Tibial nerve (tissue), 4 donors: ENCODE measurements at regions not wholly inside any gene's neighbourhood (a gene's known extent, or its start where the extent isn't known, plus 50 kb on each side); places are given as distances from the start of the nearest gene placed in this dataset.

Experiments
- DNase-seq, 2 donors: peaks; one replicate each; pipeline ENCODE4 v3.0.0-alpha.2; 2019; ENCODE audit warnings: low spot score in 2 of 2
- H3K27ac ChIP-seq, 4 donors: fragments of 200-600 bp; sonication (generic) in 3 of 4; one replicate each; pipeline ENCODE4 v1.5.1; 2017 to 2019; ENCODE audit warnings: mild to moderate bottlenecking in 1 of 4
- H3K27me3 ChIP-seq, 2 donors: fragments of 200-600 bp; sonication (generic) in 1 of 2; one replicate each; pipeline versions ENCODE4 v1.5.1 to v1.6.0; 2017 to 2019
- H3K36me3 ChIP-seq, 3 donors: fragments of 200-600 bp; sonication (generic); one replicate each; pipeline ENCODE4 v1.5.1; 2018 to 2019
- H3K4me1 ChIP-seq, 4 donors: fragments of 200-600 bp; sonication (generic) in 3 of 4; one replicate each; pipeline ENCODE4 v1.5.1; 2017 to 2019
- H3K4me3 ChIP-seq, 4 donors: fragments of 200-600 bp; sonication (generic) in 3 of 4; one replicate each; pipeline ENCODE4 v1.5.1; 2017 to 2019; ENCODE audit warnings: mild to moderate bottlenecking in 1 of 4, moderate library complexity in 1 of 4
- H3K9me3 ChIP-seq, 4 donors: fragments of 200-600 bp; sonication (generic) in 3 of 4; one replicate each; pipeline ENCODE4 v1.5.1; 2017 to 2019
- EP300 ChIP-seq, 2 donors: sonication (generic); formaldehyde crosslinking; IDR thresholded peaks; one replicate each; pipeline ENCODE4 v1.6.1; 2017; ENCODE audit warnings: antibody characterized with exemption in 2 of 2, mild to moderate bottlenecking in 1 of 2
- POLR2A ChIP-seq, 2 donors: fragments of 450-650 bp; IDR thresholded peaks; one replicate each; pipeline ENCODE4 v1.6.1; 2017; ENCODE audit warnings: antibody characterized with exemption in 2 of 2, mild to moderate bottlenecking in 2 of 2, moderate library complexity in 2 of 2
- WGBS, 2 donors: methylation state at CpG; one replicate each; pipeline ENCODE4 v1.1.5; 2018; 5-methylcytosine and 5-hydroxymethylcytosine counted together
- TF ChIP-seq, protein P1 (sequence below), 5 experiments: fragments of 200-600 bp in 3 of 5; fragments of 450-650 bp in 2 of 5; sonication (generic) in 3 of 5; IDR thresholded peaks; one replicate each; pipeline ENCODE4 v1.5.1; 2016 to 2019; ENCODE audit warnings: antibody characterized with exemption in 5 of 5, mild to moderate bottlenecking in 3 of 5, moderate library complexity in 2 of 5

DNA sequence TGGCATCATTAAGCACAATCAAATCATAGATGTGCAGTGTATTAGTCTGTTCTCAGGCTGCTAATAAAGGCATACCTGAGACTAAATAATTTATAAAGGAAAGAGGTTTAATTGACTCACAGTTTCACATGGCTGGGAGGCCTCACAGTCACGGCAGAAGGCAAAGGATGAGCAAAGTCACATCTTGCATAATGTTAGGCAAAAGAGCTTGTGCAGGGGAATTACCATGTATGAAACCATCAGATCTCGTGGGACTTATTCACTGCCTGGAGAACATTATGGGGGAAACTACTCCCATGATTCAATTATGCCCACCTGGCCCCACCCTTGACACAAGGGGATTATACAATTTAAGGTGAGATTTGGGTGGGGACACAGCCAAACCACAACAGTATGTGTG, 245.2 kb upstream of the DACH1 start:
- H3K9me3 ChIP-seq, result no peaks in the 10 kb centered on the region
- no peak for TF ChIP-seq POLR2A (IDR thresholded peaks at IDR 0.05)
- TF ChIP-seq EP300 (IDR thresholded peaks at IDR 0.05), result no peak
- TF ChIP-seq, protein P1, sequence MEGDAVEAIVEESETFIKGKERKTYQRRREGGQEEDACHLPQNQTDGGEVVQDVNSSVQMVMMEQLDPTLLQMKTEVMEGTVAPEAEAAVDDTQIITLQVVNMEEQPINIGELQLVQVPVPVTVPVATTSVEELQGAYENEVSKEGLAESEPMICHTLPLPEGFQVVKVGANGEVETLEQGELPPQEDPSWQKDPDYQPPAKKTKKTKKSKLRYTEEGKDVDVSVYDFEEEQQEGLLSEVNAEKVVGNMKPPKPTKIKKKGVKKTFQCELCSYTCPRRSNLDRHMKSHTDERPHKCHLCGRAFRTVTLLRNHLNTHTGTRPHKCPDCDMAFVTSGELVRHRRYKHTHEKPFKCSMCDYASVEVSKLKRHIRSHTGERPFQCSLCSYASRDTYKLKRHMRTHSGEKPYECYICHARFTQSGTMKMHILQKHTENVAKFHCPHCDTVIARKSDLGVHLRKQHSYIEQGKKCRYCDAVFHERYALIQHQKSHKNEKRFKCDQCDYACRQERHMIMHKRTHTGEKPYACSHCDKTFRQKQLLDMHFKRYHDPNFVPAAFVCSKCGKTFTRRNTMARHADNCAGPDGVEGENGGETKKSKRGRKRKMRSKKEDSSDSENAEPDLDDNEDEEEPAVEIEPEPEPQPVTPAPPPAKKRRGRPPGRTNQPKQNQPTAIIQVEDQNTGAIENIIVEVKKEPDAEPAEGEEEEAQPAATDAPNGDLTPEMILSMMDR (IDR thresholded peaks at IDR 0.05), result no peak
- H3K4me1 ChIP-seq, result no peaks in the 10 kb centered on the region
- no peaks in the 10 kb centered on the region for H3K36me3 ChIP-seq
- no peak overlapping the region for H3K27ac ChIP-seq
- 84 to 87% methylated on average over 2 of the region's 2 CpGs for WGBS, 2 donors
- H3K4me3 ChIP-seq, result no peak overlapping the region
- no peak for DNase-seq
- H3K27me3 ChIP-seq, result no peaks in the 10 kb centered on the region

DNA sequence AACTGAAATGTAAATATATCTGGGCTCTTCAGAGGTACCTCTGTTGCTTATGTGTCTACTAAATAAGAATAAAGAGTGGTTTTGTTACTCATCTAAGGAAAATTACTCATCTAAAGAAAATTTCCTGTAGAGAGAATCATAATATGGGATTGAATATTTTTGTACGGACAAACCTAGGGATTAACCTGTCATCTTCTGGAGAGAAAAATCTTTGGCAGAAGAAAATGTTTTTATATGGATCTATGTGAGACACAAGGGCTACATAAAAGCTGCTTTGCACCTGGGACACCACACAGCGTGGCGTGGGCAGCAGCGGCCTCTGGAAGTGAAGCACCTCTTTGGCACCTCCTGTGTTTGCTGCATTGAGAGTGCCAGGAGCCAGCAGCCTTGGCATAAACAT, 242.9 kb upstream of the DACH1 start:
- Histone ChIP-seq H3K4me1 (no peaks in the 10 kb centered on the region), H3K27me3 (no peaks in the 10 kb centered on the region), H3K27ac (no peak overlapping the region), H3K4me3 (no peak overlapping the region), H3K36me3 (no peaks in the 10 kb centered on the region), H3K9me3 (no peaks in the 10 kb centered on the region)
- no peak for TF ChIP-seq EP300 (IDR thresholded peaks at IDR 0.05)
- WGBS, 2 donors, result 79 to 85% methylated on average over 4 of the region's 4 CpGs
- DNase-seq, result no peak

DNA sequence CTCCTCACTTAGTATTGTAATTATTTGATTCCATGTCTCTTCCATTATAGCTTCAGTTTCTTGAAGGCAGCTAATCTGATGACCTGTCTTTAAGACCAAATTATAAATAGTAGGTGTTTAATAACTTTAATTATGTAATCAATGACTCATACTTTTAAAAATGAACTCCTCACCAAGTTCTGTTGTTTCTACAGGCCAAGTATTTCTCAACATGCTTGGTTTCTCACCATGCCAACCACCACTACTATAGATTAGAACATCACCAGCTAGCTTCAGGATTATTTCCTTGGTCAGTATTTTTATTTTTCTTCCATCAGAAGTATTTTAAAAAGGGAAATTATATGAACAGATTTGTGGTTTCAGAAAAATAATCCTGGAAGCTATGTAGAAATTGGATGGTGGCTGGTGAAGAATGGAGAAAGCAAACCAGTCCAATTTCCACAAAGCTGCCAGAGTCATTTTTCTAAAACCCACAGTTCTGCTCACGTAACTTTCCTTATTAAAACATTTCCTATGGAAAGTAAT, 237.7 kb upstream of the DACH1 start:
- no peak overlapping the region for H3K27ac ChIP-seq
- DNase-seq, result no peak
- H3K4me3 ChIP-seq, result no peak overlapping the region
- TF ChIP-seq, protein P1 (IDR thresholded peaks at IDR 0.05), result no peak
- TF ChIP-seq EP300 (IDR thresholded peaks at IDR 0.05), result no peak
- no peaks in the 10 kb centered on the region for H3K27me3 ChIP-seq
- no peaks in the 10 kb centered on the region for H3K9me3 ChIP-seq
- no peaks in the 10 kb centered on the region for H3K4me1 ChIP-seq
- no peaks in the 10 kb centered on the region for H3K36me3 ChIP-seq
- 80 to 84% methylated on average over 1 of the region's 1 CpG for WGBS, 2 donors

DNA sequence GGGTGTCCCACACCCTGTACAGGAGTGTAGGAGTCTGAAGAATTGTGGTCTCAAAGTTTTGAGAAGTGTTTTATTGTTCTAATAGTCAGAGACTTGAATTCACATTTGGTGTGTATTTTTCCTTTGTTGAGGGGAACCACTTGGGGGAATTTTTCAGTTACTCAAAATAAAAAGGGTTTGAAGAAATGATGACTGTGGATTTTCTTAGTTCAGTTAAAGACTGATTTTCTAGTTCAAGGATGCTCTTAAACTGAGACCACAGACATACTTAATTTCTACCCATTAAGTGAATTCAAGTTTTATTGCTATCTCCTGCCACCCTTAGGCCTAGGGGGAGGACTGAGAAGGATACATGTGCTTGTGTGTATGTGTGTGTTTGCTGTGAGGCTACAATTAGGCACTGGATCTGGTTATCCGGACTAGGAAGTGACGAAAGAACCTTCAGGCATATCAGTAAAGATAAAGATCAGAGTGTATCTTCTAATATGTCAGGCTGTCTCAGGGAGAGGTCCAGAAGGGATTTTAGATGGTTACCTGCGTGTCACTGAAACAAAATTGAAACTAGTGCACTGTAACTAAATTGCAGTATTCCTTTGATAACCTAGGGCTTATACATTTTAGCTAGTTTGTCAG, 234.9 kb upstream of the DACH1 start:
- no peaks in the 10 kb centered on the region for H3K36me3 ChIP-seq
- DNase-seq, result no peak
- H3K27ac ChIP-seq, result no peak overlapping the region
- H3K9me3 ChIP-seq, result no peaks in the 10 kb centered on the region
- no peaks in the 10 kb centered on the region for H3K4me1 ChIP-seq
- H3K27me3 ChIP-seq, result no peaks in the 10 kb centered on the region
- H3K4me3 ChIP-seq, result no peak overlapping the region
- WGBS, 2 donors, result 90 to 91% methylated on average over 3 of the region's 3 CpGs
- no peak for TF ChIP-seq POLR2A (IDR thresholded peaks at IDR 0.05)
- TF ChIP-seq, protein P1 (IDR thresholded peaks at IDR 0.05), result no peak
- no peak for TF ChIP-seq EP300 (IDR thresholded peaks at IDR 0.05)

DNA sequence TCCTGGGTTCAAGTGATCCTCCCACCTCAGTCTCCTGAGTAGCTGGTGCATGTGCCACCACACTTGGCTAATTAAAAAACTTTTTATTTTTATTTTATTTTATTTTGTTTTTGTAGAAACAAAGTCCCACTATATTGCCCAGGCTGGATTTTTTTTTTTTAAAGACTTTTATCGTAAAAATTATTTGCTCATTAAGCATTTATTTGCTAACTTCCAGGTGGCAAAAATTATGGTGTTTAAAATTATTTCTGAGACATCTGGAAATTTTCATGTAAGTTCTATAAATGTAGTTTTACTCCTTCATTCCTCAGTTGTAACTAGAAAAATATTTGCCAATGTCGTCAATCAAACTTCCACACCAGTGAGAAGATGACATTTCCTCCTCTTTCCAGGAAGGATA, 233.3 kb upstream of the DACH1 start:
- no peak for TF ChIP-seq POLR2A (IDR thresholded peaks at IDR 0.05)
- no peak for TF ChIP-seq EP300 (IDR thresholded peaks at IDR 0.05)
- TF ChIP-seq, protein P1 (IDR thresholded peaks at IDR 0.05), result no peak
- no peaks in the 10 kb centered on the region for H3K36me3 ChIP-seq
- H3K4me1 ChIP-seq, result no peaks in the 10 kb centered on the region
- no peaks in the 10 kb centered on the region for H3K9me3 ChIP-seq
- no peak for DNase-seq
- no peak overlapping the region for H3K27ac ChIP-seq
- H3K27me3 ChIP-seq, result no peaks in the 10 kb centered on the region
- WGBS, 2 donors, result 48 to 49% methylated on average over 2 of the region's 2 CpGs
- H3K4me3 ChIP-seq, result no peak overlapping the region

DNA sequence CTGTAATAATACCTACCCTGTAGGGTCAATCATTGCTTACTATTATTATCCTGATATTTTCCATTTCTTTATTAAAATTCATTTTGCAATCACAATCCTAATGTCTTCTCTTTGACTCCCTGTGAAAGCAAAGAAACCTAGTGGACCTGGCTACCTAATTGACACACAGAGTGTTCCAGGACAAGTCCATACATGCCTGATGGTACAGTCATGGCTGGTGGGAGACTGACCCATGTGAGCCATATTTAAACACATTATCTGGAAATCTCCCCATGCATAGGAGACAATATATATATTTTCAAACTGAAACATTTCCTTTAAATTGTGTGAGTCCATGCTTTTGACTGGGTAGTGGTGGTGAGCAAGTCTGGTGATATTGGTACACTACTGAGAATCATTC, 230.6 kb upstream of the DACH1 start:
- DNase-seq, result no peak
- H3K9me3 ChIP-seq, result no peaks in the 10 kb centered on the region

More for the DNA sequence above, 230.6 kb upstream of the DACH1 start:
- Histone ChIP-seq H3K36me3 (no peaks in the 10 kb centered on the region), H3K4me1 (no peaks in the 10 kb centered on the region), H3K27ac (no peak overlapping the region), H3K27me3 (no peaks in the 10 kb centered on the region), H3K4me3 (no peak overlapping the region)
- TF ChIP-seq, protein P1 (IDR thresholded peaks at IDR 0.05), result no peak
- TF ChIP-seq POLR2A (IDR thresholded peaks at IDR 0.05), result no peak
- TF ChIP-seq EP300 (IDR thresholded peaks at IDR 0.05), result no peak
